ENCODE measurements at regions not wholly inside any gene's neighbourhood (a gene's known extent, or its start where the extent isn't known, plus 50 kb on each side); places are given as distances from the start of the nearest gene placed in this dataset.

DNA sequence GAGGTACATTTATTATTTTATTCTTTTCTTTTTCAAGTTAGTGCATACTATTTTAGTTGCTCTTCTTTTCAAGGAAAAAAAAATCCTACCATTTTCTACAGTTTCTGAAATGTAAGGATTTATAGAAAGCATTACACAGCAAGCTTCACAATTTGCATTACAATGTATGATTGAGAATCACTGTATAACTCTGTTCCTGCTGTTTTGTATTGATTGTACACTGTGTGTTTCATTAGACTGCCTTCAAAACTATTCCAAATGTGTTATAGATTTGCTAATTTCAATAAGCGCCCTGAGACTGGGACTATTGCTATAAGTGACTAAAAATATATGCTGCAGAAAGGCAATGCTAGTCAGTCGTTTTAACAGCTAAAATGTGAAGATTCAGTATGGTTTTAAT lies 479.7 kb upstream of the EYS start:
- Histone ChIP-seq H3K14ac (ENCODE audit: insufficient read length) (no peak overlapping the region), H2BK12ac (ENCODE audit: low read depth, low read length) (no peak overlapping the region), H2BK15ac (ENCODE audit: low read length) (no peak overlapping the region), H4K20me1 (replicated peaks in 1 of 2; ENCODE audit: control insufficient read depth in 1 of 2, insufficient read depth in 2 of 2, low read length in 2 of 2) (no peaks in the 10 kb centered on the region), H3K23me2 (ENCODE audit: low read depth, low read length) (no peaks in the 10 kb centered on the region), H3K9ac (replicated peaks in 1 of 4; ENCODE audit: extremely low read depth in 1 of 4, low read depth in 3 of 4, low read length in 3 of 4) (no peak overlapping the region), H3K4me1 (replicated peaks in 1 of 4; ENCODE audit: control insufficient read depth in 3 of 4, insufficient read depth in 4 of 4, low read length in 3 of 4) (no peaks in the 10 kb centered on the region), H2AFZ (ENCODE audit: low read length) (no peak overlapping the region), H4K91ac (replicated peaks; ENCODE audit: insufficient read length, low read length) (no peak overlapping the region), H3K23ac (ENCODE audit: insufficient read length) (no peak overlapping the region), H2AK5ac (ENCODE audit: low read depth, low read length) (no peak overlapping the region), H3K36me3 (ENCODE audit: control insufficient read depth in 2 of 4, insufficient read depth in 4 of 4, low read length in 3 of 4) (no peaks in the 10 kb centered on the region), H3K9me3 (ENCODE audit: insufficient read depth in 2 of 2, low read depth in 1 of 2, low read length in 1 of 2) (peaks cover 3 to 10% of the 10 kb centered on the region in 2 experiments), H4K8ac (ENCODE audit: extremely low read depth, insufficient read depth, low read length) (no peak overlapping the region), H3K27ac (ENCODE audit: low read depth, low read length) (no peak overlapping the region), H3K79me2 (ENCODE audit: control insufficient read depth in 1 of 2, insufficient read depth in 2 of 2, low read length in 2 of 2) (no peaks in the 10 kb centered on the region), H2BK120ac (replicated peaks; ENCODE audit: low read depth, low read length) (no peak overlapping the region), H3K79me1 (ENCODE audit: low read depth, low read length) (no peaks in the 10 kb centered on the region), H4K5ac (ENCODE audit: insufficient read length, low read depth, low read length) (no peak overlapping the region), H2BK5ac (ENCODE audit: low read depth, low read length) (no peak overlapping the region), H3K18ac (ENCODE audit: extremely low read depth, low read length) (no peak overlapping the region), H3K56ac (replicated peaks; ENCODE audit: insufficient read length, low read depth, low read length) (no peak overlapping the region), H2BK20ac (ENCODE audit: low read length) (no peak overlapping the region), H3K27me3 (replicated peaks in 1 of 4; ENCODE audit: control insufficient read depth in 3 of 4, extremely low read depth in 1 of 4, insufficient read depth in 3 of 4, low read length in 3 of 4) (no peaks in the 10 kb centered on the region), H3K4me2 (ENCODE audit: insufficient read depth in 1 of 2, low read depth in 2 of 2, low read length in 2 of 2) (no peak overlapping the region), H3K4ac (replicated peaks; ENCODE audit: insufficient read length, low read depth, low read length) (no peak overlapping the region), H3K4me3 (ENCODE audit: extremely low read depth in 1 of 4, insufficient read depth in 2 of 4, low read depth in 3 of 4, low read length in 4 of 4) (no peak overlapping the region)
- no peak for DNase-seq (ENCODE audit: low read depth in 1 of 2, low spot score in 2 of 2)
- no peak for FAIRE-seq
- ChIA-PET POLR2A (ENCODE audit: partially characterized antibody) (no interaction called here), CTCF (ENCODE audit: partially characterized antibody) (interaction anchor here (0.6 kb wide), 1 partner anchor 1505 kb away, joined by 3 read pairs; no protein-coding TSS in a partner anchor)
- WGBS, 2 experiments (ENCODE audit: extremely low coverage in 1 of 2, insufficient coverage in 1 of 2, insufficient read length in 1 of 2, insufficient replicate concordance in 2 of 2, low coverage in 1 of 2, low lambda C conversion rate in 2 of 2, missing lambda C conversion rate in 1 of 2): 90% methylated on average over 2 of the region's 2 CpGs; no CpG with 5 or more reads in 1 of the 2 experiments
- TF ChIP-seq TEAD4 (IDR thresholded peaks at IDR 0.05; ENCODE audit: low read depth, low read length): no peak
- TF ChIP-seq GTF2F1 (IDR thresholded peaks at IDR 0.05; ENCODE audit: borderline replicate concordance, low read depth, low read length): no peak
- no peak for TF ChIP-seq KDM1A (IDR thresholded peaks at IDR 0.05; ENCODE audit: borderline replicate concordance, low read length)
- TF ChIP-seq EGR1 (IDR thresholded peaks at IDR 0.05; ENCODE audit: borderline replicate concordance, low read depth, low read length): no peak
- TF ChIP-seq KDM4A (IDR thresholded peaks at IDR 0.05; ENCODE audit: low read depth, low read length, severe bottlenecking): no peak
- TF ChIP-seq EZH2 (IDR thresholded peaks at IDR 0.05; ENCODE audit: low read depth, low read length, severe bottlenecking): no peak
- no peak for TF ChIP-seq SRF (IDR thresholded peaks at IDR 0.05; ENCODE audit: low read depth, low read length)
- TF ChIP-seq RBBP5 (IDR thresholded peaks at IDR 0.05; ENCODE audit: borderline replicate concordance, low read depth, low read length): no peak
- TF ChIP-seq SIX5 (IDR thresholded peaks at IDR 0.05; ENCODE audit: low read depth, low read length): no peak
- TF ChIP-seq POLR2AphosphoS5 (IDR thresholded peaks at IDR 0.05; ENCODE audit: low read depth, low read length): no peak
- TF ChIP-seq ZNF274 (IDR thresholded peaks at IDR 0.05; ENCODE audit: borderline replicate concordance, extremely low read depth, low read length): no peak
- no peak for TF ChIP-seq CHD1 (IDR thresholded peaks at IDR 0.05; ENCODE audit: low read depth, low read length)
- TF ChIP-seq YY1 (IDR thresholded peaks at IDR 0.05; ENCODE audit: low read depth, low read length): no peak
- no peak for TF ChIP-seq JUND (IDR thresholded peaks at IDR 0.05; ENCODE audit: low read length)
- TF ChIP-seq SP1 (IDR thresholded peaks at IDR 0.05; ENCODE audit: low read depth, low read length): no peak
- no peak for TF ChIP-seq SIRT6 (IDR thresholded peaks at IDR 0.05; ENCODE audit: low read length)
- no peak for TF ChIP-seq CBX8 (IDR thresholded peaks at IDR 0.05; ENCODE audit: borderline replicate concordance, low read depth, low read length)
- TF ChIP-seq POLR2A (IDR thresholded peaks at IDR 0.05; ENCODE audit: control extremely low read depth in 1 of 2, low read depth in 2 of 2, low read length in 2 of 2): no peak

Measured in H1 (cell line).